HG03175 (cell line): ENCODE measurements at regions not wholly inside any gene's neighbourhood (a gene's known extent, or its start where the extent isn't known, plus 50 kb on each side); places are given as distances from the start of the nearest gene placed in this dataset.
A peak's percentile ranks its signal among the peaks of the same experiment; 100 is the strongest.

Source experiments
- ATAC-seq: cut with Tn5 transposase; IDR thresholded peaks from one replicate; pipeline ENCODE4 v1.9.1; 2021; ENCODE audit warnings: mild to moderate bottlenecking, moderate library complexity; ENCODE audit not compliant: unreplicated experiment

DNA sequence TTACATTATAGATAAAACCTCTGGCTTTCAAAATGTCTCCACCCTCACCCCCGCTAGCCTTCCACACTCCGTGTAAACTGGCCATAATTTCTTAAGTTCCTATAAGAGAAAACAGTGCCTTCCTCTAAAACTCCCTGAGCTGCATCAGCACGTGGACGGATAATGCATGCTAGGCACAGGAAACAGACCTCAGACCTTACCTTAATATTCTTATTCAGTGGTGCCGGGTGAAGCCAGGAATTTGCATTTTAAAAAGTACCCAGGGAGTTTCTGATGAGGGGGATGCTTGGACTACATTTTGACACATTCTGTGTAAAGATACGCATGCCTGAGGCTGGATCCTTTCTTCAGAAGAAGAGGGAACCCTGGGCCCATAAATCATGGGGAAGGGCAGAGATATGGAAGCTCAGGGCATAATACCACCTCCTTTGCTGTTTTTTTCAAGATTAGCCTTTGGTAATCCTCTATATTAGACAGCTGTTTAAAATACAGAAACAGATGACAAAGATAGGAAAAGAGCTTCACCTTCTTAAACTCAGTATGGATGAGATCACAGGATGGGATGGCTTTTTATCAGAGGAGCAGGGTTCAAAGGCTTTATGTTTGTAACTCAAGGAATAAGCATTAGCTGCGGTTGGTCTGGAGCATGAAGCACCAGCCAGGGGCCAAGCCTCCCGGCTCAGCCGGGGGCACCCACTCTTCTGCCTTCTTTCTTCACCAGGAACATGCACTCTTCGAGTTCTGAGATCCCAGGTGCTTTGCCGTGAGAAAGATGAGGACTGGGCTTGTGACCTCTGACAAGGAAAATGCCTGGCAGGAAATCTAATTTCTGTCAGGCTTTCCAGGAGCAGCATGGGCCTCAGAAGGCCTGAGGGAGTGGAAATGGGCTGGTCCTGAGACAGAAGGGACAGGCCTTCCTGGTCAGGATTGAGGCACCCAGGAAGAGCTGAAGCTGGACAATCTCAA, 218.1 kb upstream of the SOX4 start:
- no peak for ATAC-seq

DNA sequence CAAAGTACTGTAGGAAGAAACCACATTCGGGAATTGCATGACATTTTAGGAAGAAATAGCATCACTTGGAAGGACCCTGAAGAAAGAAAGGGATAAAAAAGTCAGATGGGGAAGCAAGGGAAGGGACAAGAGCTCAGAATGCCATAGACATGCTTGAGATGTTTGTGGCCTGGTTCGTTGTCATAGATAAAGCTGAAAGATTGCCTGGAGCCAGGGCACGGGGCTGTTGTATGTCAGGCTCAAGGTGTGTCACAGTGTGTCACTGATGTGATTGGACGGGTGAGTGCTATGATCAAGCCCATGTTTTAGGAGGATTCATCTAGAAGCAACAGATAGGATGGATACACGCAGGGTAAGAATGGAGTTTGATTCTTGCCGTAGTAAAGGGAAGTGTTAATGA, 216.2 kb upstream of the SOX4 start:
- ATAC-seq = no peak

- ATAC-seq = no peak
Measured at GRCh38 chr6:21381331-21381963, 212.1 kb upstream of the SOX4 start.

GRCh38 chr6:21382821-21383449, 210.6 kb upstream of the SOX4 start:
- ATAC-seq = no peak

GRCh38 chr6:21383450-21384085, 210.0 kb upstream of the SOX4 start:
- ATAC-seq = no peak

DNA sequence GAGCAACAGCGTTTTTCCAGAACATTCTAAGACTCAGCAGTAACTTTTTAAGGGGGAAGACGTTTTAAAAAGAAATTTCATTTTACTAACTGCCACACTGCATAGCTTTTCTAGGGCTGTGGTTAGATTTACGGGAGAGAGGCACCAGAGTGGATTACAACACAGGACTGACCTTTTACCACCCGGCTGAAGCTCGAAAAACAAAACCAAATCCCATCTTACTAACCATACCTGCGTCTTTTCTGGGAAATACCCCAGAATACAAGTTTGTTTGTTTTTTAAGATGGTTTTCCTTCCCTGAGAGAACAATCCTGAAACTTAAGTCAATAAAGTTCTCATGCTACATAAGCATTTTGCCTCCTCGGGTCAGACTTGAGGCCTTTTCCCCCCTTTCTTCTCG, 209.3 kb upstream of the SOX4 start:
- no peak for ATAC-seq

DNA sequence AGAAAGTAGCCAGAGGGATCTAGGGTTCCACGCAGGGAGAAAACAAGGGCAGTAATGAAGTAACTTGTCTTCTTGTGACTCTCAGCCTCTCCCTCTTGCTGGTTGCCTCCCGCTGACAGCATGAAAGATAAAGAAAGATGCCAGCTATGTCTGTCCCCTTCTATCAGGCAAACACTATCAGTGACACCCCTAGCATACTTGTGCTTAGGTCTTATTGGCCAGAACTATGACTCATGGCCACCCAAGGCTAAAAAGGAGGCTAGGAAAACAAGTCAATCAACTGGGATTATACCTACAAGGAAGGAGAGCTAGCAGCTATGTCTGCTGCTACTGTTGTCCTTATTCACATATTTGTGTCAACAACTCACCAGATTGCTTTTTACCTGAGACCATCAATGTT, 206.8 kb upstream of the SOX4 start:
- ATAC-seq = no peak

- no peak for ATAC-seq
Measured at GRCh38 chr6:21390532-21391213, 202.9 kb upstream of the SOX4 start.

- ATAC-seq = no peak
Measured at GRCh38 chr6:21392177-21392576, 201.4 kb upstream of the SOX4 start.

- no peak for ATAC-seq
Measured at GRCh38 chr6:21393441-21394165, 199.9 kb upstream of the SOX4 start.

DNA sequence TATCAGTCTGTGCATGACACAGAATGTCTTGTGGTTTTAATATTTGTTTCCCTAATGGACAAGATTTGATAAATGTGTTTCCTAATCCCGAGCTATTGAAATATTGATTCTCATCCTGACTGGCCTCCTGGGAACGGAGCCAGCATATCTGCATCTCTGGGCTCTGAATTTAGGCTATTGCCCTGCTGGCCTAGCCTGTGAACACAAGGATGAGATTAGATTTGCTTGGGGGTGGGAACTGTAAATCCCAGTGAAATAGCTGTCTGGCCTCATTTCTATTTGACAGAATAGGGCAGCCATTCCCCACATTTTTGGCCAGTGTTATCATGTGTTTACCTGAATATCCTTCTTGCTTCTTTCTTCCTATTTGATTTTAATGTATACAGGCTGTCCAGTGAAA, 198.4 kb upstream of the SOX4 start:
- no peak for ATAC-seq

GRCh38 chr6:21396313-21396712, 197.2 kb upstream of the SOX4 start:
- ATAC-seq = no peak

GRCh38 chr6:21398741-21399325, 194.7 kb upstream of the SOX4 start:
- ATAC-seq = no peak

DNA sequence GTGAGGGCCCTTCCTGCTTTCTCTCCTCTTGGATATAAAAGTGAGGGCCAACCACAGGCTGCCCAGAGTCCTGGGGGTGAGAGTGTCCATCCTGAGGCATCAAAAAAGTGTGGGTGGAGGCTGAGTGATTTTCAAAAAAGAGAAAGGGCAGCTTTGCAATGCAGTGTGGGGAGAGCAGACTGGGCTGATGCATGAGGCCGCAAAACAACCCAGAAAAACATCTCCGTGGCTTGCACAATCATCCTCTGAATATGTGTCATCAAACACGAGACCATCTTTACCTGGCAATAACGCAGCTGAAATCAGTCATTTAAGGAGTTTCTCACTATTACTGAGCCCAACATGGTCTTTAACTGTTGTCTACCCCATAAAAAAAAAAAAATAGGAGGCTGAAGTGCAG, 191.2 kb upstream of the SOX4 start:
- peak; percentile 59 for ATAC-seq

GRCh38 chr6:21404577-21404976, 189.0 kb upstream of the SOX4 start:
- peak; percentile 67 for ATAC-seq

- no peak for ATAC-seq
Measured at GRCh38 chr6:21406316-21406715, 187.2 kb upstream of the SOX4 start.

DNA sequence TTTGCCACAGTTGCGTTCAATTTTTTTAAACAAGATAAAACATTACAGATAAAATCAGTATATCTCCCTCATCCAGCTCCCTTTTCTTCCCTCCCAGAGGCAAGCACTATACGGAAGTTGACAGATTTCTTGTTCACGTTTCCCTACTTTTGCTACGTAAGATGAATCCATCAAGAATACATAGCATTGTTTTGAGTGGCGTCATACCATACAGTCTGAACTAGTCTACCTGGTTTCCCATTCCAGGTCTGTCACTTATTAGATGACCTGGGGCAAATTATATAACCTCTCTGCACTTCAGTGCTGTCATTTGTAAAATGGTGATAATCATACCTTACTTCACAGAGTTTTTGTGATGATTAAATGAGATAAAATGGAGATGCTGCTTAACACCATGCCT, 184.3 kb upstream of the SOX4 start:
- ATAC-seq = no peak

DNA sequence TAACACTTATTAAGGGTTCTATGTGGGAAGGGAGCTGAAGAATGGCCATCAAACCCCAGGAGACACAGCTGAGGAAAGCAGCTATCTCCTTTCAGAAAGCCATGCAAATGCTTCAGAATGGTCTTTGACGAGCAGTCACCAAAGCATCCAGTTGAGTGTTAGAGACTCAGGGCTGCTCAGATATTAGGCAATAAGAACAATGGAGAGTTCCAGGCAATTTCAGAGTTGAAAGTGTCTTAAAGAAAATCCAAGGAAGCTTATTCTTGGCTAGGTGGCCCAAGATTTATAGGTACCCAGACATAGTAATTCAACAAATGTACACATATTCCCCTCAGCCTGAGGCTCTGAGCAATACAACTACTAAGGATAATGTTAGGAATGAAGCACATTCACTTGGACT, 180.1 kb upstream of the SOX4 start:
- ATAC-seq = no peak

DNA sequence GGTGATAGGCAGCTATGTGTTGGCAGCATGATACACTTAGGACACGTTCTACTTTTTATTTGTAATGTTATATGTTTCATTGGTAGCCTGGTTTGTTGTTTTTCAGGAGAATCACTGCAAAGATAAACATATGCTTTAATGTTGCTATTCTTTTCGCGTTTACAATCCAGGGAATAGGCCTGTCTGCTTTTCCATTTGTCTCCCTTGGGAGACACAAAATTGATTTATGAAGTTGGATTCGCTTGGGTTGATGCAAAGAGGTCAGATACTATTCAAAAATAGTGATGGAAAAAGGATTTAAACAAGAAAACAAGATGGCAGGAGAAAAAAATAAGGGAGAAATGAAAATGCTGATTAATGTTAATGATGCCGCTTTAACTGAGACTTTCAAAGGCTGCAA, 179.5 kb upstream of the SOX4 start:
- no peak for ATAC-seq
